GM12878 (cell line): ENCODE measurements at regions not wholly inside any gene's neighbourhood (a gene's known extent, or its start where the extent isn't known, plus 50 kb on each side); places are given as distances from the start of the nearest gene placed in this dataset.

Source experiments
- CEBPB ChIP-seq, 2 experiments: fragments of 150-350 bp in 1 of 2; IDR thresholded peaks; 2 replicates each; pipeline ENCODE4 v1.6.1; 2012 to 2014; ENCODE audit warnings: low read depth in 2 of 2, low read length in 2 of 2, borderline replicate concordance in 1 of 2, inconsistent platforms in 1 of 2
- EGR1 ChIP-seq, 2 experiments: IDR thresholded peaks; 1 replicate in 1 of 2; 2 replicates in 1 of 2; pipeline ENCODE4 v1.6.1; 2011 to 2012; ENCODE audit warnings: low read depth in 2 of 2, low read length in 2 of 2, borderline replicate concordance in 1 of 2, mild to moderate bottlenecking in 1 of 2, moderate library complexity in 1 of 2
- EZH2 ChIP-seq: IDR thresholded peaks from 2 replicates; pipeline ENCODE4 v1.6.1; 2012; ENCODE audit warnings: low read depth, mild to moderate bottlenecking, control low read depth, inconsistent platforms, low read length, borderline replicate concordance; ENCODE audit not compliant: control insufficient read depth
- JUND ChIP-seq: IDR thresholded peaks from 2 replicates; pipeline ENCODE4 v1.6.1; 2012; ENCODE audit warnings: low read depth, mild to moderate bottlenecking, low read length, improper control_type of control experiment, moderate library complexity
- NR2C2 ChIP-seq: IDR thresholded peaks from 2 replicates; pipeline ENCODE4 v1.6.1; 2011; ENCODE audit warnings: borderline replicate concordance, low read depth; ENCODE audit not compliant: control insufficient read depth, insufficient read length
- SUPT20H ChIP-seq: IDR thresholded peaks from 2 replicates; pipeline ENCODE4 v1.6.1; 2011; ENCODE audit warnings: low read depth, mild to moderate bottlenecking, low read length, moderate library complexity, borderline replicate concordance; ENCODE audit not compliant: control insufficient read depth
- ZNF217 ChIP-seq: fragments of 450-650 bp; IDR thresholded peaks from 2 replicates; pipeline ENCODE4 v1.6.1; 2017; ENCODE audit warnings: antibody characterized with exemption, mild to moderate bottlenecking
- TF ChIP-seq, protein P1 (sequence below): fragments of 150-350 bp; IDR thresholded peaks from 2 replicates; pipeline ENCODE4 v1.6.1; 2014; ENCODE audit warnings: mild to moderate bottlenecking, low read depth, low read length
- TF ChIP-seq, protein P2 (sequence below), 3 experiments: IDR thresholded peaks in 2 of 3; conservative IDR thresholded peaks in 1 of 3; 2 replicates each; pipeline ENCODE4 v1.5.1; 2011; ENCODE audit warnings: low read depth in 3 of 3, low read length in 3 of 3, mild to moderate bottlenecking in 3 of 3, control low read depth in 2 of 3, moderate library complexity in 2 of 3, inconsistent platforms in 1 of 3, mixed read lengths in 1 of 3; ENCODE audit not compliant: control insufficient read depth in 2 of 3, insufficient read depth in 1 of 3; ENCODE audit errors: extremely low read depth in 1 of 3
- TF ChIP-seq, protein P3 (sequence below): IDR thresholded peaks from 2 replicates; pipeline ENCODE4 v1.6.1; 2011; ENCODE audit warnings: low read depth, low read length, improper control_type of control experiment, borderline replicate concordance

DNA sequence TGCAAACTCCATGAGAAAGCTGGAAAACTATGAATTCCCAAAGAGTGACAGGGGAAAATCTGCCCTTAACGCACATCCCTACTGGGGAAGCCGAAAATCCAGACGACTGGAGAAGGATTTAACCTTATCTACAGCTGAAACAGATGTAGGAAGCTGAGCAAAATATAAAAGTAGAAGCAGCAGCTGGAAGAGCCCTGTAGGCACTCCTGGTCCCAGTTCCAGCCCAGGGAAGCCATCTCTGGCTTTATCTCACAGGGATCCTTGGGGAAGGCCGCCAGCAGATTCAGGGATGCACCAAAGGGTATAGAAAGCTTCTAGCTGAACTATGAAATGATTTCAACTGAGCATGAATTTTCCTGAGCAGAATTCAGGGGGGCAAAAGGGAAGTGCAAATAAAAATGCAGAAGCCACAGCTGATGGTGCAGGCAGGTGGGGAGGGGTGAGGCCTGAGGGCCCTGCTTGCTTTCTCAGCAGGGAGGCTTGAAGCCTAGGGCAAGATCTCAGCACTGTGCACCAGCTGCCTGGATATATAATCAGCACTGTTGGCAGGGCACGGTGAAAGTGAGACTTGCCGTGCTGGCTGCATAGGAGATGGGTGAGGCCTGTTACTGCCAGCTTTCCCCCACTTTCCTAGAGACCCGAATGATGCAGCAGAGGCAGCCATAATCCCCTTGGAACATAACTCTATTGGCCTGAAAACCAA lies 2019.5 kb upstream of the NUDT12 start:
- TF ChIP-seq, protein P1, sequence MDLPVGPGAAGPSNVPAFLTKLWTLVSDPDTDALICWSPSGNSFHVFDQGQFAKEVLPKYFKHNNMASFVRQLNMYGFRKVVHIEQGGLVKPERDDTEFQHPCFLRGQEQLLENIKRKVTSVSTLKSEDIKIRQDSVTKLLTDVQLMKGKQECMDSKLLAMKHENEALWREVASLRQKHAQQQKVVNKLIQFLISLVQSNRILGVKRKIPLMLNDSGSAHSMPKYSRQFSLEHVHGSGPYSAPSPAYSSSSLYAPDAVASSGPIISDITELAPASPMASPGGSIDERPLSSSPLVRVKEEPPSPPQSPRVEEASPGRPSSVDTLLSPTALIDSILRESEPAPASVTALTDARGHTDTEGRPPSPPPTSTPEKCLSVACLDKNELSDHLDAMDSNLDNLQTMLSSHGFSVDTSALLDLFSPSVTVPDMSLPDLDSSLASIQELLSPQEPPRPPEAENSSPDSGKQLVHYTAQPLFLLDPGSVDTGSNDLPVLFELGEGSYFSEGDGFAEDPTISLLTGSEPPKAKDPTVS: no peak
- TF ChIP-seq, protein P2, sequence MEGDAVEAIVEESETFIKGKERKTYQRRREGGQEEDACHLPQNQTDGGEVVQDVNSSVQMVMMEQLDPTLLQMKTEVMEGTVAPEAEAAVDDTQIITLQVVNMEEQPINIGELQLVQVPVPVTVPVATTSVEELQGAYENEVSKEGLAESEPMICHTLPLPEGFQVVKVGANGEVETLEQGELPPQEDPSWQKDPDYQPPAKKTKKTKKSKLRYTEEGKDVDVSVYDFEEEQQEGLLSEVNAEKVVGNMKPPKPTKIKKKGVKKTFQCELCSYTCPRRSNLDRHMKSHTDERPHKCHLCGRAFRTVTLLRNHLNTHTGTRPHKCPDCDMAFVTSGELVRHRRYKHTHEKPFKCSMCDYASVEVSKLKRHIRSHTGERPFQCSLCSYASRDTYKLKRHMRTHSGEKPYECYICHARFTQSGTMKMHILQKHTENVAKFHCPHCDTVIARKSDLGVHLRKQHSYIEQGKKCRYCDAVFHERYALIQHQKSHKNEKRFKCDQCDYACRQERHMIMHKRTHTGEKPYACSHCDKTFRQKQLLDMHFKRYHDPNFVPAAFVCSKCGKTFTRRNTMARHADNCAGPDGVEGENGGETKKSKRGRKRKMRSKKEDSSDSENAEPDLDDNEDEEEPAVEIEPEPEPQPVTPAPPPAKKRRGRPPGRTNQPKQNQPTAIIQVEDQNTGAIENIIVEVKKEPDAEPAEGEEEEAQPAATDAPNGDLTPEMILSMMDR (IDR thresholded peaks at IDR 0.05 in 2 of 3, conservative IDR thresholded peaks at IDR 0.05 in 1 of 3; ENCODE audit: control insufficient read depth in 2 of 3, extremely low read depth in 1 of 3, insufficient read depth in 1 of 3, low read depth in 3 of 3, low read length in 3 of 3): no peak
- TF ChIP-seq, protein P3, sequence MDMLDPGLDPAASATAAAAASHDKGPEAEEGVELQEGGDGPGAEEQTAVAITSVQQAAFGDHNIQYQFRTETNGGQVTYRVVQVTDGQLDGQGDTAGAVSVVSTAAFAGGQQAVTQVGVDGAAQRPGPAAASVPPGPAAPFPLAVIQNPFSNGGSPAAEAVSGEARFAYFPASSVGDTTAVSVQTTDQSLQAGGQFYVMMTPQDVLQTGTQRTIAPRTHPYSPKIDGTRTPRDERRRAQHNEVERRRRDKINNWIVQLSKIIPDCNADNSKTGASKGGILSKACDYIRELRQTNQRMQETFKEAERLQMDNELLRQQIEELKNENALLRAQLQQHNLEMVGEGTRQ: no peak
- TF ChIP-seq SUPT20H (no peak), CEBPB (IDR thresholded peaks at IDR 0.05; ENCODE audit: borderline replicate concordance in 1 of 2, low read depth in 2 of 2, low read length in 2 of 2) (no peak), JUND (no peak), ZNF217 (no peak), EZH2 (no peak), EGR1 (IDR thresholded peaks at IDR 0.05; ENCODE audit: borderline replicate concordance in 1 of 2, low read depth in 2 of 2, low read length in 2 of 2) (no peak), NR2C2 (no peak)
